22Rv1 (cell line): ENCODE measurements at regions not wholly inside any gene's neighbourhood (a gene's known extent, or its start where the extent isn't known, plus 50 kb on each side); places are given as distances from the start of the nearest gene placed in this dataset.

ENCODE experiments used
- H3K27ac ChIP-seq: fragments of 450-650 bp; 2 replicates; pipeline ENCODE4 v1.5.1; 2017
- CTCF ChIP-seq: fragments of 450-650 bp; IDR thresholded peaks from 2 replicates; pipeline ENCODE4 v1.5.1; 2017; ENCODE audit warnings: mild to moderate bottlenecking
- ZFX ChIP-seq: fragments of 450-650 bp; IDR thresholded peaks from 2 replicates; pipeline ENCODE4 v1.6.1; 2017; ENCODE audit warnings: antibody characterized with exemption, borderline replicate concordance

- TF ChIP-seq ZFX (no peak), CTCF (no peak)
- H3K27ac ChIP-seq, result no peak overlapping the region
Measured at GRCh38 chr15:39459548-39459947, 121.3 kb upstream of the THBS1 start.

GRCh38 chr15:39460748-39461147 lies 120.1 kb upstream of the THBS1 start:
- H3K27ac ChIP-seq, result no peak overlapping the region
- no peak for TF ChIP-seq ZFX
- no peak for TF ChIP-seq CTCF

- H3K27ac ChIP-seq, result no peak overlapping the region
- TF ChIP-seq CTCF (no peak), ZFX (no peak)
Measured at GRCh38 chr15:39461536-39462130, 119.2 kb upstream of the THBS1 start.

GRCh38 chr15:39462691-39463090 lies 118.2 kb upstream of the THBS1 start:
- TF ChIP-seq CTCF, result no peak
- no peak for TF ChIP-seq ZFX
- no peak overlapping the region for H3K27ac ChIP-seq

- TF ChIP-seq ZFX, result no peak
- TF ChIP-seq CTCF, result no peak
- no peak overlapping the region for H3K27ac ChIP-seq
Measured at GRCh38 chr15:39465843-39466749, 114.8 kb upstream of the THBS1 start.

DNA sequence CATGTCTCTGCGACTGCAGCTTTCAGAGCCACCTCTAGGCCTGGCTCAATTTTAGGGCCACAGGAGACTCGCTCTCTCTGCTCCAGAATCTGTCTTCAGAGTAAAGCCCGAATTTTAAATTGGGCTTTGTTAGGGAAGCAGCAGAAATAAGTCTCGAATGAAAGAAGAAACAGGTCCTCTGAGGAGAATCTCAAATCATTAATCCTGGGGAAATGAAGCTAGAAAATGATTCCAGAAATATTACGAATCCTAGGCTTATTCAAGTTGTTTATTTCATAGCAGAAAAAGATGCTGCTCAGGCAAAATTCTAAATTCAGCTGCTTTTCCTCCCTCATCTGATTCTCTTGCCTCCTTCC lies 114.2 kb upstream of the THBS1 start:
- H3K27ac ChIP-seq, result no peak overlapping the region
- TF ChIP-seq CTCF (no peak), ZFX (no peak)

DNA sequence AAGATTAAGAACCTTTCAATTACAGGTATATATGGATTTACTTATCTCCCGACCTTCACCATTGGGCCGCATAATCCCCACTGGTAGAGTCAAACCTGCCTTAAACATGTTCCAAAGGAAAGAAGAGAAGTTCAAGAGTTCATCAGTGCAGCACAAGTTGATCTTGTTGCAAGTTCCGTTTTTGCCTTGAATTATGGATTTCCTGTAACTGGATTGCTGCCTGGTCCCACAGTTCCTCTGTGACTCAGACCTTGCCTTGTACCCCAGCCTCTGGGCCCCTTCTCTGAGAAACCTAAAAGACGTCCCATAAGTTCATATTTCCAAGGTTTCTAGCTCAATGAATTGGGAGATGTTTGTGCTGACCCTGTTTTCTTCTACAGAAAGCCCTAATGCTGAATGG lies 112.5 kb upstream of the THBS1 start:
- TF ChIP-seq CTCF (no peak), ZFX (no peak)
- H3K27ac ChIP-seq, result no peak overlapping the region
